ENCODE measurements at regions not wholly inside any gene's neighbourhood (a gene's known extent, or its start where the extent isn't known, plus 50 kb on each side); places are given as distances from the start of the nearest gene placed in this dataset.

- no peak overlapping the region for H3K27ac Mint-ChIP-seq
- no peak for DNase-seq (ENCODE audit: low spot score, unreplicated experiment)
These were observed 257.5 kb upstream of the SLC7A11 start for GRCh38 chr4:138499627-138500026.

GRCh38 chr4:138494931-138495330 lies 252.8 kb upstream of the SLC7A11 start:
- no peaks in the 10 kb centered on the region for H3K27me3 Mint-ChIP-seq

More at GRCh38 chr4:138499627-138500026, 257.5 kb upstream of the SLC7A11 start:
- H3K27me3 Mint-ChIP-seq: no peaks in the 10 kb centered on the region
- H3K36me3 Mint-ChIP-seq (ENCODE audit: insufficient read depth): peaks cover 1% of the 10 kb centered on the region
- peaks cover 19% of the 10 kb centered on the region for H3K9me3 Mint-ChIP-seq (ENCODE audit: low read depth)
- no peak for TF ChIP-seq CTCF (IDR thresholded peaks at IDR 0.05; ENCODE audit: unreplicated experiment)
- H3K4me3 Mint-ChIP-seq (ENCODE audit: low read depth): no peak overlapping the region
- H3K4me1 Mint-ChIP-seq (ENCODE audit: low read depth): no peaks in the 10 kb centered on the region

GRCh38 chr4:138494116-138494515 lies 252.0 kb upstream of the SLC7A11 start:
- no peaks in the 10 kb centered on the region for H3K4me1 Mint-ChIP-seq (ENCODE audit: low read depth)

More at GRCh38 chr4:138494931-138495330, 252.8 kb upstream of the SLC7A11 start:
- no peak for TF ChIP-seq CTCF (IDR thresholded peaks at IDR 0.05; ENCODE audit: unreplicated experiment)
- Mint-ChIP-seq H3K27ac (no peak overlapping the region), H3K9me3 (ENCODE audit: low read depth) (peaks cover 16% of the 10 kb centered on the region), H3K4me1 (ENCODE audit: low read depth) (no peaks in the 10 kb centered on the region), H3K36me3 (ENCODE audit: insufficient read depth) (no peaks in the 10 kb centered on the region), H3K4me3 (ENCODE audit: low read depth) (no peak overlapping the region)
- no peak for DNase-seq (ENCODE audit: low spot score, unreplicated experiment)

GRCh38 chr4:138492176-138492575 lies 250.0 kb upstream of the SLC7A11 start:
- H3K27ac Mint-ChIP-seq: no peak overlapping the region
- H3K9me3 Mint-ChIP-seq (ENCODE audit: low read depth): peaks cover 4% of the 10 kb centered on the region
- TF ChIP-seq CTCF (IDR thresholded peaks at IDR 0.05; ENCODE audit: unreplicated experiment): no peak
- no peak for DNase-seq (ENCODE audit: low spot score, unreplicated experiment)
- no peaks in the 10 kb centered on the region for H3K4me1 Mint-ChIP-seq (ENCODE audit: low read depth)
- no peaks in the 10 kb centered on the region for H3K36me3 Mint-ChIP-seq (ENCODE audit: insufficient read depth)
- no peak overlapping the region for H3K4me3 Mint-ChIP-seq (ENCODE audit: low read depth)
- H3K27me3 Mint-ChIP-seq: no peaks in the 10 kb centered on the region

More at GRCh38 chr4:138494116-138494515, 252.0 kb upstream of the SLC7A11 start:
- Mint-ChIP-seq H3K27ac (no peak overlapping the region), H3K4me3 (ENCODE audit: low read depth) (no peak overlapping the region), H3K27me3 (no peaks in the 10 kb centered on the region), H3K9me3 (ENCODE audit: low read depth) (peaks cover 14% of the 10 kb centered on the region), H3K36me3 (ENCODE audit: insufficient read depth) (no peaks in the 10 kb centered on the region)
- DNase-seq (ENCODE audit: low spot score, unreplicated experiment): no peak
- no peak for TF ChIP-seq CTCF (IDR thresholded peaks at IDR 0.05; ENCODE audit: unreplicated experiment)

GRCh38 chr4:138488533-138488932 lies 246.4 kb upstream of the SLC7A11 start:
- H3K36me3 Mint-ChIP-seq (ENCODE audit: insufficient read depth): no peaks in the 10 kb centered on the region
- no peak for DNase-seq (ENCODE audit: low spot score, unreplicated experiment)
- no peak overlapping the region for H3K27ac Mint-ChIP-seq
- H3K4me1 Mint-ChIP-seq (ENCODE audit: low read depth): no peaks in the 10 kb centered on the region
- H3K9me3 Mint-ChIP-seq (ENCODE audit: low read depth): no peaks in the 10 kb centered on the region
- H3K27me3 Mint-ChIP-seq: no peaks in the 10 kb centered on the region
- no peak overlapping the region for H3K4me3 Mint-ChIP-seq (ENCODE audit: low read depth)
- TF ChIP-seq CTCF (IDR thresholded peaks at IDR 0.05; ENCODE audit: unreplicated experiment): no peak

All from progenitor cell of endocrine pancreas (in vitro differentiated cells).